Ishikawa (cell line): ENCODE measurements at regions not wholly inside any gene's neighbourhood (a gene's known extent, or its start where the extent isn't known, plus 50 kb on each side); places are given as distances from the start of the nearest gene placed in this dataset.

Experiments used
- EGR1 ChIP-seq: IDR thresholded peaks from 2 replicates; pipeline ENCODE4 v1.6.1; 2012
- EP300 ChIP-seq: IDR thresholded peaks from 2 replicates; pipeline ENCODE4 v1.6.1; 2012; ENCODE audit warnings: borderline replicate concordance
- RAD21 ChIP-seq: IDR thresholded peaks from 2 replicates; pipeline ENCODE4 v1.6.1; 2012; ENCODE audit warnings: low read depth
- TAF1 ChIP-seq: IDR thresholded peaks from 2 replicates; pipeline ENCODE4 v1.6.1; 2012; ENCODE audit warnings: low read depth, mild to moderate bottlenecking
- TEAD4 ChIP-seq: IDR thresholded peaks from 2 replicates; pipeline ENCODE4 v1.6.1; 2012
- YY1 ChIP-seq: IDR thresholded peaks from 2 replicates; pipeline ENCODE4 v1.6.1; 2012; ENCODE audit warnings: low read depth

DNA sequence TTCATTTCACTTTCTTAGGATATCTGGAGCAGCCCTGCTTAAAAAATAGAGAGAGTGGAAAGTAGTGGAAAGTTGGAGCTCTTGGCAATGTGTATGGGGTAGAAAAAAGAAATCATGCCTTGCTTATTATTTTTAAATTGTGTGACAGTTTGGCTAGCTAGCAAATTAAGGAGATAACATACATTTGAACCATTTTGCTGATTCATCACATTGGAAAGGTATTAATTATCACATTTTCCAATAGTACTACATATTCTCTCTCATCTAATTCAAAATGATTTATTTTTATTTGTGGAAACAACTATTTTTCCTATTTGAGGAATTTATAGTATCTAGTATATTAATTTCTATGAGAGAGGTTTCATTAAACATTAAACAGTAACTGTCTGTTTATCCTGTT lies 280.4 kb downstream of the KLHL4 start:
- no peak for TF ChIP-seq EP300
- TF ChIP-seq YY1, result no peak
- TF ChIP-seq TEAD4, result no peak
- TF ChIP-seq TAF1, result no peak
- no peak for TF ChIP-seq EGR1
- no peak for TF ChIP-seq RAD21
